HG02870 (cell line): ENCODE measurements at regions not wholly inside any gene's neighbourhood (a gene's known extent, or its start where the extent isn't known, plus 50 kb on each side); places are given as distances from the start of the nearest gene placed in this dataset.
"Not testable (repeated sequence)": the region's sequence is repeated elsewhere in the genome, so short reads cannot be mapped to it uniquely, and the experiment has no call there.

ENCODE experiments used
- ATAC-seq: cut with Tn5 transposase; IDR thresholded peaks from one replicate; pipeline ENCODE4 v1.9.1; 2021; ENCODE audit warnings: mild to moderate bottlenecking, moderate library complexity; ENCODE audit not compliant: unreplicated experiment

GRCh38 chr12:25424211-25424731 is 128.8 kb downstream of the LMNTD1 start:
- ATAC-seq = no peak

DNA sequence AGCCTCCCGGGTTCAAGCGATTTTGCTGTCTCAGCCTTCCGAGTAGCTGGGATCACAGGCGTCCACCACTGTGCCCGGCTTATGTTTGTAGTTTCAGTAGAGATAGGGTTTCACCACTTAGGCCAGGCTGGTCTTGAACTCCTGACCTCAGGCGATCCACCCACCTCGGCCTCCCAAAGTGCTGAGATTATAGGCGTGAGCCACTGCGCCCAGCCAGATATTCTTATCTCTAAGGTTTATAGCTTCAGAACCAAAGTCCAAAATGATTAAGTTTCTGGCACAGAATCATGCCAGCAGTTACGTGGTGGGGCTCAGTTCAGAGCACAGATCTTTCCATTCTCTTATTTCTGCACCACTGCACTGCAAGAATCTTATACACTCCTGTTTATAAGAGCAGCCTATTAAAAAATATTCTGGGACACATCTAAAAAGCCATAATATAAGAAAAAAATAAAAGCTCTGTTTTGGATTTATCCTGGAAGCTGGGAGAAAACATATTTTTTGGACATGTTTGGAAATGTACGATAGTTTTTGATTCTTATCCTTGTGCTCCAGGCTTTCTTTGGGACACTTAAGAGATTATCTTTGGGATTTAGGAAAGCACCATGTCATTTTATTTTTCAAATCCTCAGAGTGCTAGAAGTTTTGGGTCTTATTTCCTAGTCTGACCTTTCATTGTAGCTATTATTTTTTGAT is 129.6 kb downstream of the LMNTD1 start:
- no peak for ATAC-seq

- ATAC-seq = no peak
Measured at GRCh38 chr12:25422241-25422640, 130.8 kb downstream of the LMNTD1 start.

DNA sequence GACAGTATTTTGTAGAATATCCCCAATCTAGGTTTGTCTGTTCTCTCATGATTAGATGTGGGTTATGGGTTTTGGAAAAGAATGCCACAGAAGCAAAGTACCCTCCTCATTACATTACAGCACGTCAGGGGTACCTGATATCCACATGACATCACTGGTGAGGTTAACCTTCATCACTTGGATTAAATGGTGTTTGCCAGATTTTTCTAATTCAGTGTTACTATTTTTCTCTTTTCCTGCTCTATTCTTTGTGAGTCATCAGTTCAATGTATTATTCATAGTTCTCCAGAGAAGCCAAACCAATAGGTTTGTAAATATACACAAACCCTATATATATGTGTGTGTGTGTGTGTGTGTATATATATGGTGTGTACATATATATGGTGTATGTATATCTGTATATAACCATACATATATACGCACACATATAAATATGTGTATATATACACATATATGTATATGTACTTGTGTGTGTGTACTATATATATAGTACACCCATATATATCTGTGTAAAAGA is 131.4 kb downstream of the LMNTD1 start:
- ATAC-seq = no peak

DNA sequence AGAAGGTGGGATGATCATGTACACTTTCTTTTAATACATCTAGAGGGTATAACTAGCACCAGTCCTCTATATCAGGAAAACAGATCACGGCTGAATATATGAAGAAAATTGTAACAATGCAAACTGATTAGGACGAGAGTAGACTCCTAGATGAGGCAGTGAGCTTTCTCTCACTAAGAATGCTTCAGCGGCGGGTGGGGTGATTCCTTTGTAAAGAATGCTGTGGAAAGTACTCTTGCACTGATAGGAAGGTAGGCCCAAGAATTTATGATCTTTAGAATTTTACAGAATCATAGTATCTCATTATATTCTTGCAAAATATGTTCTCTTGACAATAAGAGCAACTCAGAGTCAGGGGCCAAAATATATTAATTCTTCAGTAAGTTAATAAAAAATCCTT is 133.0 kb downstream of the LMNTD1 start:
- ATAC-seq = no peak

DNA sequence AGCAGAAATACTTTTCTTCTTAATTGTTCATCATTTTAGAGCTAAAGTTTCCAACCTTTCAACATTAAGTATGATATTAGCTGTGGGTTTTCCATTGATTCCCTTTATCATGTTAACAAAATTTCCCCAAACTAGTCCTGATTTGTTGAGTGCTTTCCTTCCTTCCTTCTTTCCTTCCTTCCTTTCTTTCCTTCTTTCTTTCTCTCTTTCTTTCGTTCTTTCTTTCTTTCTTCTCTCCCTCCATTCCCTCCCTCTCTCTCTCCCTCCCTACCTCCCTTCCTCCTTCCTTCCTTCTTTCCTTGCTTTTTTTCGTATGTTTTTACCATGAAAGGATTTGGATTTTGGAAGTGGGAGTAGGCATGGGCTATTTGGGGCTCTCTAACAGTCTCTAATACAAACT is 133.5 kb downstream of the LMNTD1 start:
- no peak for ATAC-seq

DNA sequence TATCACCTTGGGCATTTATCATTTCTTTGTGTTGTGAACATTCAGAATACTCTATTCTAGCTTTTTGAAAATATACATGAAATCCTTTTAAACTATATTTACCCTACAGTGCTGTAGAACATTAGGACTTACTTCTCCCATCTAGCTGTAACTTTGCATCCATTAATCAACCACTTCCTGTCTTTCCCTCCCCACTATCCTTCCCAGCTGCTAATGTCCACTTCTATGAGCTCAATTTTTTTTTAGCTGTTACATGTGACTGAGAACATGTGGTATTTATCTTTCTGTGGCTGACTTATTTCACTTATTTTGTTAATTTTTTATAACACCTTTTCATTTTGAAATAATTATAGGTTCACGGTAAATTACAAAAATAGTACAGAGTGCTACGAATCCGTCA is 136.0 kb downstream of the LMNTD1 start:
- no peak for ATAC-seq

DNA sequence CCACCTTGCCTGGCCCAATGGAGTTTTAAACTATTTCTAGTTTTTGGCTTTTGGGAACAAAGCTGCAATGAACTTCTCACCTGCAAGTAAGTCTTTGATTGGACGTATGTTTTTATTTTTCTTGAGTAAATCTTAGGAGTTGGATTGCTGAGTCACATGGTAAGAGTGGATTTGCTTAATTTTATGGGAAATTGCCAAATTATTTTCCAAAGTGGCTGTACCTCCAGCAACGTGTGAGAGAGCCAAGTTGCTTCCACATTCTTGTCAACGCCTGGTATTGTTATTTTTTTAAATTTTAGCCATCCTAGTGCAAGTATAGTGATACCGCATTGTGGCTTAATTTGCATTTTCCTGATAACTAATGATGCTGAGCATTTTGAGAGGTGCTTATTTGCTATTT is 136.6 kb downstream of the LMNTD1 start:
- ATAC-seq = no peak

DNA sequence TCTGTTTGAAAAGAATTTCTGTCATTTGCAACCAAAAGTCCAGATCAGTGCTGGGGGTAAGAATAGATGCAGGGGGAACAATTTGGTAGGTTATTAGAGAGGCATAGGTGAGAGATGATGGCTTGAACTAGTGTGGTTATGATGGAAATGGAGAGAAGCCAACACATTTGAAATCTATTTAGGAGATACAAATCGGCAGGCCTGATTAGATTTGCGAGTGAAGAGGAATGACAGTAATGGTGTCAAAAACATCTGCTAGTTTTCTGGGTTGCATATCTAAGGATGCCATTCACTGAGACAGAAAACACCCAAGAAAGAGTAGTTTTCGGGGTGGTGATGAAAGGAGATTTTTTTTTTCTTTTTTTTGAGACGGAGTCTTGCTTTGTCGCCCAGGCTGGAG is 138.1 kb downstream of the LMNTD1 start:
- ATAC-seq = no peak

DNA sequence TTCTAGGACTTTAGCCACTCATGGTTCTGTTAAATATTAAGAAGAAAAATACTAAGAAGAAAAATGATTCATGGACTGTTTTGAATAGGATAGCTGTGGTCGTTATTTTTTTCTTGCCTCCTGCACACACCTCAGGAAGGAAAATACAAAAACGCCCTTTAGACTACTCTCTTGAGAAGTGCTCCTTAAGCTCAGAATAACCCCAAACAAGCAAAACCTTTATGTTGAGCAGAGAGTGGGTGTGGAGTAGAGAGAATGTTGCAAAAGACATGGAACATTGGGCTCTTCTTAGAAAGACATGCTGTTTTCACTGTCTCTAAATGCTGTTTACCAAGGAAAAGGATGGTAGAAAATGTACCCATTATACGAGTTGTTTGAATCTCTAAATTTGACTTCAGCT is 140.3 kb downstream of the LMNTD1 start:
- ATAC-seq = no peak

GRCh38 chr12:25404955-25405354 is 148.1 kb downstream of the LMNTD1 start:
- no peak for ATAC-seq

DNA sequence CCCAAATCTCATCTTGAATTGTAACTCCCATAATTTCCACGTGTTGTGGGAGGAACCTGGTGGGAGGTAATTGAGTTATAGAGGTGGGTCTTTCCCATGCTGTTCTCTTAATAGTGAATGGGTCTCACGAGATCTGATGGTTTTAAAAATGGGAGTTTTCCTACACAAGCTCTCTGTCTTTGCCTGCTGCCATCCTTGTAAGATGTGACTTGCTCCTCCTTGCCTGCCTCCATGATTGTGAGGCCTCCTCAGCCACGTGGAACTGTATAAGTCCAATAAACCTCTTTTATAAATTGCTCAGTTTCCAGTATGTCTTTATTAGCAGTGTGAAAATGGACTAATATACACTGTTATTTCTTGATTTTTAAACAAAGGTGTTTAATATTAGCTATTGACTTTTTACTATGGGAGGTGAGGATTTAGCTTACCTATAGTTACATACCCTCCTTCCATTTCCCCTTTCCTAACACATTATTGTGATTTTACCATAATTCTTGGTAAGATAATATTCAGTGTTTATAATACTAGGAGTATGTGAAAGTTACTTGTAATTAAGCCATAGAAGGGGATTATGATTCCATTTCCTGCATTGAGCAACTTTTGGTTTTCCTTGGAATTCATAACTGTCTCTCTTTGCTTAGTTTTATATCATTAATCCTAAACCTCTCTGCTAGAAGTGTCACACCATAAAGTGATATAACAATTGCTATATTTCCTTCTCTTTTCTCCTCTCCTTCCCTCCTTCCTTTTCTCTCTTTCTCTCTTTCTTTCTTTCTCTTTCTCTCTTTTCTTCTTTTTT is 151.0 kb upstream of the KRAS start:
- no peak for ATAC-seq

DNA sequence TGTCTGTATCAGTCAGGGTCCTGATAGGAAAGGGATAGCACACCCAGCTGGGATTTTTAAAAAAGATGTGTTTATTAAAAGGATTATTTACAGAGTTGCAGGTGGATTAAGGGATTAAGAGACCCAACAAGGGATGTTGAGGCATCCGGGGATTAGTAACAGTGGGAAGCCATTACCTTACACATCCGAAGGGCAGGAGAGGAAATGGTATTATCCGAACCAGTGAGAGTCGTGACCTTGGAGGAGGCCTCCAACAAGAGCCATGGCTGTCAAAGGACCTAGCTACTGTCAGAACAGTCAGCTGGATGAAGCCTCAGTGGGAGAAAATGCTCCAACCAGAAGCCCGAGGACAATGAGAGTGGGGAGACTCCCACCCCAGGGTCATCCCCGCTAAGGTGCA is 146.3 kb upstream of the KRAS start:
- no peak for ATAC-seq

- ATAC-seq = no peak
Measured at GRCh38 chr12:25395227-25395626, 144.5 kb upstream of the KRAS start.

DNA sequence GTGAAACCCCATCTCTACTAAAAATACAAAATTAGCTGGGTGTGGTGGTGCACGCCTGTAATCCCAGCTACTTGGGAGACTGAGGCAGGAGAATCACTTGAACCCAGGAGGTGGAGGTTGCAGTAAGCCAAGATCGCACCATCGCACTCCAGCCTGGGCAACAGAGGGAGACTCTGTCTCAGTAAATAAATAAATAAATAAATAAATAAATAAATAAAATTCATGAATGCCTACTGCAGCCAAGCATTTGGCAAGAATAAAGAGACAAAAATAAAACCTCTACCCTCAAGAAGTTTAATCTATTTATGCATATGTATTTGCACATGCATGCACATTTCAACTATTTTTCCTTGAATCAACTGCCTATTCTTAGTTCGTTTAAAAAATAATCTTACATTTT is 144.0 kb upstream of the KRAS start:
- ATAC-seq = not testable (repeated sequence)

DNA sequence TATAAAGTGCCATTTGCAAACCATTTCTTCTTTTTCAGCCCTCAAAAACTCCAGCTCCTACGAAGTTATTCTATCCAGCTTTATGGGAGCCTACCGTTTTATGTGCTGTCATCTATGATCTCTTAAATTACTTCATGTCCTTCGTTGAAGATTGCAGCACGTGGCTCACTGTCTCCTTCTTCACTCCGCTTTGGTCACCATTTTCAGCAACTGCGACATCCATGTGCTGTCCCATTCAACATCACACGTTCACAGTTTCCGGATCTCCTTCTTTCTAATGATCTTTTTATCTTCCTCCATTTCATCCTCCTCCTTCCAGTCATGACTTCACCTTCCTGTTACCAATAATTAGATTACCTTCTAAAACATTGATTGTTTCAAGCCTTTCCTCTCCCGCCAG is 143.3 kb upstream of the KRAS start:
- ATAC-seq = no peak

GRCh38 chr12:25391346-25391745 is 140.6 kb upstream of the KRAS start:
- ATAC-seq = not testable (repeated sequence)

DNA sequence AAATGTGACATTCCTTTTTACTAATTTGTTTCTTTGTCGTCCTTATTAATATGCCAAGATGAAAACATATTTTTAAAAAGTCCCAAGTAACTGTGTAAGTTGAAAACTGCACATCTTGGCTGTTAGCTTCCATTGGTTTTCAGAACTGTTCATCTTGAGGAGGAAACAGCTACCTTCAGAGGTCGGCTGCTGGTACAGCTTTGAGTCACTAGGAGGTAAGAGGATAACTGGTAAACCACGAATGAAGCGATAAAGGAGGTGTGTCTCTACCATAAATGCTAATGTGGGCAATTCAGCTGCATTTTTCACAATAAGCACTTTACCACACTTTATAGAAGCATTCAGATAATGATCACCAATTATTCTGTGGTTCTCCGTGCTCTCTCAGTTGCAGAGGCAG is 137.5 kb upstream of the KRAS start:
- ATAC-seq = no peak

- no peak for ATAC-seq
Measured at GRCh38 chr12:25387732-25388050, 137.0 kb upstream of the KRAS start.

- peak; percentile 25 for ATAC-seq
Measured at GRCh38 chr12:25386831-25387731, 136.4 kb upstream of the KRAS start.

- no peak for ATAC-seq
Measured at GRCh38 chr12:25384893-25385248, 134.1 kb upstream of the KRAS start.
